HG02642 (cell line): ENCODE measurements at regions not wholly inside any gene's neighbourhood (a gene's known extent, or its start where the extent isn't known, plus 50 kb on each side); places are given as distances from the start of the nearest gene placed in this dataset.
"Not testable (repeated sequence)": the region's sequence is repeated elsewhere in the genome, so short reads cannot be mapped to it uniquely, and the experiment has no call there.

ENCODE experiments used
- ATAC-seq: cut with Tn5 transposase; IDR thresholded peaks from one replicate; pipeline ENCODE4 v1.9.1; 2021; ENCODE audit warnings: mild to moderate bottlenecking; ENCODE audit not compliant: unreplicated experiment, poor library complexity

DNA sequence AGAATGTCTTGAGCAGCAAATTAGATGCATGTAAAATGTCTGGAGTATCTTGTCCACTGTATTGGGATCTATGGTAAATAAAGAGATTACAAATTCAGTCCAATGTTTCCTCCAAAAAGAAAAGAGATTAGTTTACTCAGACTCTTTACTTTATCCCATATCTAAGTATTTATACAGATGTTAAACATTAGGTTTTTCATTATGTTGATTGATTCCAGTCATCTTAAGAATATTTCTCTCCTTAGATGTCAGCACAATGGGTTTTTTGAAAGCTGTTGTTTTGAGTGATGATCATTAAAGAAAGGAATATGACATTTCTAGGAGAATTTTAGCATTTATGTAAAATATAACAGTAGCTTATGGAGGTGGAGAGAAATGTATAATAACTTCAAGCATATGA, 938.9 kb downstream of the C4orf33 start:
- ATAC-seq: no peak

- ATAC-seq: no peak
Measured at GRCh38 chr4:130035391-130035790, 939.4 kb downstream of the C4orf33 start.

DNA sequence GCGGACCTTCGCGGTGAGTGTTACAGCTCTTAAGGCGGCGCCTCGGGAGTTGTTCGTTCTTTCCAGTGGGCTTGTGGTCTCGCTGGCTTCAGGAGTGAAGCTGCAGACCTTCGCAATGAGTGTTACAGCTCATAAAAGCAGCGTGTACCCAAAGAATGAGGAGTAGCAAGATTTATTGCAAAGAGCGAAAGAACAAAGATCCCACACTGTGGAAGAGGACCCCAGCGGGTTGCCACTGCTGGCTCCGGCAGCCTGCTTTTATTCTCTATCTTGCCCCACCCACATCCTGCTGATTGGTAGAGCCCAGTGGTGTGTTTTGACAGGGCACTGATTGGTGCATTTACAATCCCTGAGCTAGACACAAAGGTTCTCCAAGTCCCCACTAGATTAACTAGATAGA, 941.9 kb downstream of the C4orf33 start:
- ATAC-seq: not testable (repeated sequence)

- not testable (repeated sequence) for ATAC-seq
Measured at GRCh38 chr4:130038540-130038939, 942.6 kb downstream of the C4orf33 start.

DNA sequence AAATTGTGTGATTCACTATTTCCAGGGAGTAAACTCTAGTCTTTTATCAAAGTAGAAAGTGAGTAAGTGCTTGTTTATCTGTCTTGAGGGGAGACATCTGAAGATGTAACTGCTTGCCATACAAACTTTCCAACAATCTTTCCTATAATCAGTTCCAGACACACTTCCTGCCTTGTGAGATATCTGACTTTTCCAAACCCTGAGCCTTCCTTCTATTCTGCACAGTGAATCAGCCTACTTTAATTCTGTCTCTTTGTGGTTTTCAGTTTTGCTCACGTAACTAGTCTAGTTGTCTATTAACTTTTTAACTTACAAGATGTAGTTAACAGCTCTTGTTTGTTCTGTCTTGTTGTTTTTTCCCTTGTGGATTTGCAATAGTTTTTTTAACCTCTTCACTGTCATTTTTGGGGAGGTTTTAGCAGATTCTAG, 947.8 kb downstream of the C4orf33 start:
- ATAC-seq: peak; percentile 79

DNA sequence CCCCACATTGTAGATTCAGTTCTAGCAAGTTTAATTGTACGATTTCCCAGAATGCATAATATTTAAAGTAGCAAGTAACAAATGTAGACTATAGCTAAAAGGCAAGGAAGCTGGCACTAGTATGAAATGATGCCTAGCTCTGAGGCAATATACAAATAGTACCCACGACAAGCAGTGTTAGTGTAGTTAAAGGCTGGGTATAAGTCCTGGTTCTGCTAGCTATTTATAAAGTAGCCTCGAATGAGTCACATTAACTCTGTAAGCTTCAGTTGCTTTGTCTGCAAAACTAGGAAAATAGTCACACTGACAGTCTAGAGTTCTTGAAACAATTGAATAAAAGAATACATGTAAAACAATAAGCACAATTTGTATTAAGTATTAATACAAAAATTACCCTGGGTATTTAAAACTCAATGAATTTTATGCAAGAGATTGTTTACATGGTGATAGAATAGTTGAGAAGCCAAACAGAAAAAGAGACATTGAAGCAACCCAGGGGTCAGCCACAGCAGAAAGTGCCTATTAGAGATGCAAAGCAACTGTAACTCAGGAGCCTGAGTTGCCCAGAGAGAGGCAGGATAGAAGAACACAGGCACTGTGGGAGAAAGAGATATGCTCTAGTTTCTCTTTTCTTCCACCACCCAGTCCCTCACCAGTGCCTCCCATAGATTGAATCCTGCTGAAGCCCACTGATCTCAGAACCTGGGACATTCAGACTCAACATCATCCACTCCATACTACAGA, 949.0 kb downstream of the C4orf33 start:
- no peak for ATAC-seq

DNA sequence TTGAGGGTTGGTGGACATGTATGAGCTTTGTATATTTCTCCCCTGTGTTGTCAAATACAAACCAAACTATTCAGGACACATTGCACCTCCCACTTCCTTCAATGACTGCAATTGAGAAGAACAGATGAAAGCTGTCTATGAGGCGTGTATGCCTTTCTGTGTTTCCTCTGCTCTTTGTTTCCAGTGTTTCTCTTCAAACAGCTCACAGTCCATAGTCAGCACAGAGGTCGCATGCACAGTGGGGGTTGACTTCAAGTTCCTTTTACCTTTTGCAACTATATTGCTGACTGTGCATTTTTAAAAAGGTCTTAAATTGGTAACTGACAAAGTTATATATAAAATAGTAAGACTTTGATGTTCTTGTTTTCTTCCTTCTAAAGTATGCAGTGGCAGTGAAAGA, 957.8 kb downstream of the C4orf33 start:
- no peak for ATAC-seq

DNA sequence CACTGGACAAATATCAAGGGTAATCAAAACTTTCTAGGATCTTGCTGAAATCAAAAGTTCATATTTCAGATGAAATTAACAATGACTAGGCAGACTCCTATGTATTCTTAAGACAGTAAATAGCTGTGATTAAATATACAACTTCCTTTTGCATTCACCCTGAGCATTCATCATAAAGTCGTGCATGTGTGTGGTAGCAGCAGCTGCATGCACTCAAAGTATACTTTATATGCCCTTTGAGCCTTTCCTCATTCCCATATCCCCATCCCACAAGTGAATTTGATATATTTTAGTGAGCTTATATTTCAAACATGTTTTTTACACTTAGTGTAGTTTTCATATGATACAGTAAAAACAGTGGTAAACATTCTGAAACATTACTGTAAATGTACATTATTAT, 959.0 kb downstream of the C4orf33 start:
- ATAC-seq: no peak

GRCh38 chr4:130056286-130056685, 960.3 kb downstream of the C4orf33 start:
- no peak for ATAC-seq

DNA sequence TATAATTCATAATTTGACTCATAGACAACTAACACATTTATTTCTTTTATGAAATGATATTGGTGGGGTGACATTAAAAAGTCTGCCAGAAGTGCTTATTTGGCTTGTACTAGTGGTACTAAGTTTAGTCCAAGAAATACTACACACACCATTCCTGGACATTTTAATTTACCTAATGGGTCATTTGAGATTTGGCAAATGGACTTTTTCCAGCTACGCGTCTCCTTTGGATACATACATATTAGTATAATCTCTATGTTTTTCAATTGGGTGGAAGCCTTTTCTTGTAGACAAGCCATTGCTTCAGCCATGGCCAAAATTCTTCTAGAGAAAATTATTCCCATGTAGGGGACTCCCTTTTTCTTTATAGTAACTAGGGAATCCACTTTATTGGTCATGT, 968.5 kb downstream of the C4orf33 start:
- no peak for ATAC-seq

- ATAC-seq: no peak
Measured at GRCh38 chr4:130067419-130067818, 971.5 kb downstream of the C4orf33 start.

DNA sequence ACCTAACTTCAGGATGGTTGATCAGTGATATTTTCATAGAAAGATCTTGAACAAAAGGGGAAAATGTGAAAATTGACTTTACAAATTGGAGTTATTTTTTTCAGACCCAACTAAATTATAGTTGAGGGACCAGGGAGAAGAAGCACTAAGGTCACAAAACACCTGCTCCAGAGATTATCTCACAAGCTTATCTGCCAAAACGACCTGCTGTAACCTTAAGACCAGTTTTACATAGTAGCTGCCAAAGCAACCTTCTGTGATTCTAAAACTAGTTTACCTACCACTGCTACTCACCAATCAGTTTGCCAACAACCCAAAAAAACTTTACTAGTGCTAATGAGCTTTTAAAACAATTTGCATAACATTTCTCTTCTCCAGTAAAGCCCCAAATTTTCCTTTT, 972.1 kb downstream of the C4orf33 start:
- ATAC-seq: no peak

DNA sequence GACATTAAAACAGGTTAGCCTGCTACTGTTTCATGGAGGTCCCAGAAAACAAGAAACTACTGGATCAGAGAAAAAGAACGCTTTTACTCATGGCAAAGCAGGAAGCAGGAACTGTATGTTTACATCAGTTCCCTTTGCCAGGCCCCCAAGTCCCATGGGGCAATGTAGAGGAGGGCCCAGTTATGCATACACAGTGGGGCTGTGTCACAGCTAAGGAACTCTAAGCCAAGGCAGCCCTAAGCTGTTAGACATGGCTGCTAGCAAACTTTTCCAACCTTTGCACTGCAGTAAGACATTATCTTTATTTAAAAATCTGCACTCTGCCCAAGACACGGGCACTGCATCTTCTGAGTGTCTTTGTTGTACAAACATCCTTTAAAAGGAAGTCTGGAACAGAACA, 975.8 kb downstream of the C4orf33 start:
- ATAC-seq: no peak

DNA sequence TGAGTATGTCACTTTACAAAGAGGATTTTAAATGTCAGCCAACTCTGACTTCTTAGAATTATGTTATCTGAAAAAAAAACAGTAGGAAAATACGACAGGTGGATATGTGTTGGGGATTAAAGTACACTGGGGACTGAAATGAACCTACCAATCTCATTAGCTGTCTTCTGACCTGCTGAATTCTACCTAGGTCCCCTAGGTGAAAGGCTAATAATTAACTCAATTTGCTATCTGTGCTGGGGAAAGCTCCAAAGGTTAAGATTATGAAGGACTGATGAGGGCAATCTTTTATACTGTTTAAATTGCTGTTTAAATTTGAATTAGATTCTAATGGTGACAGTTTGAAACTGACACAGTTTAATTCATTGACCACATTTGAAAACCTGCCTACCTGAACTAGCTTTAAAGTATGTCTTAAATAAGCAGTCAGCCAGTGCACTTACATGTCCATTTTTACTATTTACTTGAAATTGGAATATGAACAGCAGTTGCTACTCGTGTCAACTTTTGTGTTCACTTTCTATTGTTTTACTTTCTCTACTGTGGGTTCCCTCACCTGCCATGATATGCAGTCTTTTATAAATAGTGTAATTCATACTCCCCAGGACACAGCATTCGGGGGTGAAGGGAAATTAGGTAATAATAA, 977.3 kb downstream of the C4orf33 start:
- ATAC-seq: no peak

DNA sequence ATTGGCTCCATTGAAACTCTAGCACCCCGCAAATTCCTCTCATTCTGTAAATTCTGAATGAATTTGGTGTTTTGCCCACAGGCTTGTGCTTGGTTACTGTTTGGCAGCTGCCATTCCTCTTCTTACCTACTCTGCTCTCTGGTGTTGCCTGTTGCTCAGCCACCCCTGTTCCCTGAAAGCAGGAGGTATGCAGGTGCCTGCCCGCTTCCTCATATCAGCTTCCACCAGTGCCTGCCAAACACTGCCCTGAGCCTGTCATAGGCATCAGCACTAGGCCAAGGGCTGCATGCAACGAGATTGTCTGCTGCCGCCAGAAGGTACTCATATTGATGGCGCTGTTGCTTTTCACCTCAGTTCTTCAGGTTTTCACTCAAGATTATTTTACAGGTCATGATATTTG, 978.1 kb downstream of the C4orf33 start:
- no peak for ATAC-seq

- no peak for ATAC-seq
Measured at GRCh38 chr4:130077275-130077674, 981.3 kb downstream of the C4orf33 start.

DNA sequence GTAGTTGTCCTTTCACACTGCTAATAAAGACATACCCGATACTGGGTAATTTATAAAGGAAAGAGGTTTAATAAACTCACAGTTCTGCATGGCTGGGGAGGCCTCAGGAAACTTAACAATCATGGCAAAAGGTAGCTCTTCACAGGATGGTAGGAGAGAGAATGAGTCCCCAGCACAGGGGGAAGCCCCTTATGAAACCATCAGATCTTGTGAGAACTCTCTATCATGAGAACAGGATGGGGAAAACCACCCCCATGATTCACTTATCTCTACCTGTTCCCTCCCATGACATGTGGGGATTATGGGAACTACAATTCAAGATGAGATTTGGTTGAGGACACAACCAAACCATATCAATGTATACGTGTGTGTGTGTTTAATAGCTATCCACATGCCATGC, 983.1 kb downstream of the C4orf33 start:
- not testable (repeated sequence) for ATAC-seq

DNA sequence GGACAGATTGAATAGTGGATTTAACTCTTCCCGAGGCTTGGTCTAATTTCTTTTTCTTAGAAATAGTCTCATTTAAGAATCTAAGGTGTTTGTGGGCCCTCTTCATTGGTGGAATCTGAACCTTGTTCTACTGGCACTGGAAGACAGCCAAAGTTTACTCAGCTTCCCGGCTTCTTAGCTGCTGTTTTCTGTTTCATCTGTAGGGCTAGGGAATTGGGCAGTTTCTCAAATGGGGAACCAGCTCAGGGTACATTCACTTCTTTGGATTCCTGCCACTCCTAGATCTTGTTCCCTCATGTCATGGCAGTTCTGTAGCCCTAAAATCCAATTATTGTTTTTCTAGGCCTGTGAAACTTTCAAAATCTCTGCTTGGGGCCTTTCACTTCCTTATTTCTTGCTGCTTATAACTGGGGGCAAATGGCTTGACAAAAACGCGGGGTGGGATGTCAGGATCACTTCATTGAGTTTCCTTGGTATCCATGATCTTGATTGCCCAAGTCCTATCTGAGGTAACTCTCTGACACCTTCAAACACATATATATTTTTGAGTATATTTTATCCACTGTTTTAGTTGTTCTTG, 985.0 kb downstream of the C4orf33 start:
- no peak for ATAC-seq

DNA sequence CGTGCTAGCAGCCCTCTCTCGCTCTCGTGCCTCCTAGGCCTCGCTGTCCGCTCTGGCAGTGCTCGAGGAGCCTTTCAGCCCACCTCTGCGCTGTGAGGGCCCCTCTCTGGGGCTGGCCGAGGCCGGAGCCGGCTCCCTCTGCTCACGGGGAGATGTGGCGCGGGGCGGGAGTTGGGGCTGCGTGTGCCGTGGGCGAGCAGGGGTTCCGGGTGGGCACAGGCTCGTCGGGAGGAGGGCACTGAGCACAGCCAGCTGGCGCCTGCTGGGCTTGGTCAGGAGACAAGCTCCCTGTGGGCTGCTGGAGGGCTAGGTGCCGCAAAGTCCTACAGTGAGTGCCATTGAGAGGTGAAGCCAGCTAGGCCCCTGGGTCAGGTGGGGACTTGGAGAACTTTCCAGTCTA, 994.5 kb downstream of the C4orf33 start:
- no peak for ATAC-seq

- ATAC-seq: no peak
Measured at GRCh38 chr4:130092187-130093015, 996.4 kb downstream of the C4orf33 start.

GRCh38 chr4:130099105-130099504, 1003.2 kb downstream of the C4orf33 start:
- ATAC-seq: no peak
